ENCODE measurements at regions not wholly inside any gene's neighbourhood (a gene's known extent, or its start where the extent isn't known, plus 50 kb on each side); places are given as distances from the start of the nearest gene placed in this dataset.
A peak's percentile ranks its signal among the peaks of the same experiment; 100 is the strongest.
"Not testable (repeated sequence)": the region's sequence is repeated elsewhere in the genome, so short reads cannot be mapped to it uniquely, and the experiment has no call there.

- intact Hi-C loops (cut with micrococcal nuclease); H3K4me3 Mint-ChIP-seq (ENCODE audit: unreplicated experiment); H3K36me3 Mint-ChIP-seq (ENCODE audit: insufficient read depth, unreplicated experiment); CTCF ChIA-PET; BruUV-seq (replicated peaks); H3K4me1 Mint-ChIP-seq (ENCODE audit: insufficient read depth, unreplicated experiment); H3K27me3 Mint-ChIP-seq (ENCODE audit: insufficient read depth, unreplicated experiment); POLR2A ChIA-PET; H3K9me3 Mint-ChIP-seq (ENCODE audit: unreplicated experiment); DNase-seq (ENCODE audit: unreplicated experiment); H3K27ac Mint-ChIP-seq (ENCODE audit: low read depth, unreplicated experiment): not testable (repeated sequence)
Observed at GRCh38 chr9:63450836-63451235, 1834.2 kb downstream of the FOXD4L5 start.

- POLR2A ChIA-PET; H3K9me3 Mint-ChIP-seq (ENCODE audit: unreplicated experiment); DNase-seq (ENCODE audit: unreplicated experiment); H3K27ac Mint-ChIP-seq (ENCODE audit: low read depth, unreplicated experiment); intact Hi-C loops (cut with micrococcal nuclease); H3K4me1 Mint-ChIP-seq (ENCODE audit: insufficient read depth, unreplicated experiment); BruUV-seq (replicated peaks); H3K36me3 Mint-ChIP-seq (ENCODE audit: insufficient read depth, unreplicated experiment); H3K27me3 Mint-ChIP-seq (ENCODE audit: insufficient read depth, unreplicated experiment); H3K4me3 Mint-ChIP-seq (ENCODE audit: unreplicated experiment); CTCF ChIA-PET: not testable (repeated sequence)
Observed at GRCh38 chr9:63425123-63425522, 1859.9 kb downstream of the FOXD4L5 start.

- H3K9me3 Mint-ChIP-seq (ENCODE audit: unreplicated experiment); H3K4me1 Mint-ChIP-seq (ENCODE audit: insufficient read depth, unreplicated experiment); H3K27ac Mint-ChIP-seq (ENCODE audit: low read depth, unreplicated experiment); DNase-seq (ENCODE audit: unreplicated experiment); H3K4me3 Mint-ChIP-seq (ENCODE audit: unreplicated experiment); POLR2A ChIA-PET; H3K27me3 Mint-ChIP-seq (ENCODE audit: insufficient read depth, unreplicated experiment); BruUV-seq (replicated peaks); CTCF ChIA-PET; H3K36me3 Mint-ChIP-seq (ENCODE audit: insufficient read depth, unreplicated experiment); intact Hi-C loops (cut with micrococcal nuclease): not testable (repeated sequence)
Observed at GRCh38 chr9:63390897-63391296, 1894.1 kb downstream of the FOXD4L5 start.

- H3K36me3 Mint-ChIP-seq (ENCODE audit: insufficient read depth, unreplicated experiment); H3K4me3 Mint-ChIP-seq (ENCODE audit: unreplicated experiment); BruUV-seq (replicated peaks); H3K4me1 Mint-ChIP-seq (ENCODE audit: insufficient read depth, unreplicated experiment); POLR2A ChIA-PET; H3K9me3 Mint-ChIP-seq (ENCODE audit: unreplicated experiment); DNase-seq (ENCODE audit: unreplicated experiment); intact Hi-C loops (cut with micrococcal nuclease); H3K27me3 Mint-ChIP-seq (ENCODE audit: insufficient read depth, unreplicated experiment); CTCF ChIA-PET; H3K27ac Mint-ChIP-seq (ENCODE audit: low read depth, unreplicated experiment): not testable (repeated sequence)
Observed at GRCh38 chr9:63385479-63385878, 1899.5 kb downstream of the FOXD4L5 start.

- intact Hi-C loops (cut with micrococcal nuclease); H3K4me3 Mint-ChIP-seq (ENCODE audit: unreplicated experiment); H3K36me3 Mint-ChIP-seq (ENCODE audit: insufficient read depth, unreplicated experiment); DNase-seq (ENCODE audit: unreplicated experiment); POLR2A ChIA-PET; H3K4me1 Mint-ChIP-seq (ENCODE audit: insufficient read depth, unreplicated experiment); H3K27ac Mint-ChIP-seq (ENCODE audit: low read depth, unreplicated experiment); BruUV-seq (replicated peaks); H3K9me3 Mint-ChIP-seq (ENCODE audit: unreplicated experiment); CTCF ChIA-PET; H3K27me3 Mint-ChIP-seq (ENCODE audit: insufficient read depth, unreplicated experiment): not testable (repeated sequence)
Observed at GRCh38 chr9:63379864-63380263, 1905.1 kb downstream of the FOXD4L5 start.

GRCh38 chr9:63354219-63354618 lies 1930.8 kb downstream of the FOXD4L5 start:
- DNase-seq (ENCODE audit: unreplicated experiment); H3K4me1 Mint-ChIP-seq (ENCODE audit: insufficient read depth, unreplicated experiment); H3K27me3 Mint-ChIP-seq (ENCODE audit: insufficient read depth, unreplicated experiment); H3K9me3 Mint-ChIP-seq (ENCODE audit: unreplicated experiment); BruUV-seq (replicated peaks); H3K36me3 Mint-ChIP-seq (ENCODE audit: insufficient read depth, unreplicated experiment); POLR2A ChIA-PET; intact Hi-C loops (cut with micrococcal nuclease); CTCF ChIA-PET; H3K4me3 Mint-ChIP-seq (ENCODE audit: unreplicated experiment); H3K27ac Mint-ChIP-seq (ENCODE audit: low read depth, unreplicated experiment): not testable (repeated sequence)

- intact Hi-C loops (cut with micrococcal nuclease); H3K27me3 Mint-ChIP-seq (ENCODE audit: insufficient read depth, unreplicated experiment); H3K9me3 Mint-ChIP-seq (ENCODE audit: unreplicated experiment); H3K4me3 Mint-ChIP-seq (ENCODE audit: unreplicated experiment); BruUV-seq (replicated peaks); CTCF ChIA-PET; DNase-seq (ENCODE audit: unreplicated experiment); H3K4me1 Mint-ChIP-seq (ENCODE audit: insufficient read depth, unreplicated experiment); POLR2A ChIA-PET; H3K36me3 Mint-ChIP-seq (ENCODE audit: insufficient read depth, unreplicated experiment): not testable (repeated sequence)
- peak overlapping the region; percentile 36 for H3K27ac Mint-ChIP-seq (ENCODE audit: low read depth, unreplicated experiment)
Observed at GRCh38 chr9:63347347-63347746, 1937.7 kb downstream of the FOXD4L5 start.

- DNase-seq (ENCODE audit: unreplicated experiment), result peak; percentile 67
- not testable (repeated sequence) for H3K9me3 Mint-ChIP-seq (ENCODE audit: unreplicated experiment)
Observed at GRCh38 chr9:63346310-63347048, 1938.5 kb downstream of the FOXD4L5 start.

GRCh38 chr9:63344408-63344807 lies 1940.6 kb downstream of the FOXD4L5 start:
- H3K9me3 Mint-ChIP-seq (ENCODE audit: unreplicated experiment); BruUV-seq (replicated peaks); H3K36me3 Mint-ChIP-seq (ENCODE audit: insufficient read depth, unreplicated experiment); POLR2A ChIA-PET; DNase-seq (ENCODE audit: unreplicated experiment); H3K27me3 Mint-ChIP-seq (ENCODE audit: insufficient read depth, unreplicated experiment); CTCF ChIA-PET; H3K4me1 Mint-ChIP-seq (ENCODE audit: insufficient read depth, unreplicated experiment); H3K4me3 Mint-ChIP-seq (ENCODE audit: unreplicated experiment); H3K27ac Mint-ChIP-seq (ENCODE audit: low read depth, unreplicated experiment); intact Hi-C loops (cut with micrococcal nuclease): not testable (repeated sequence)

More at GRCh38 chr9:63346310-63347048, 1938.5 kb downstream of the FOXD4L5 start:
- POLR2A ChIA-PET; H3K4me1 Mint-ChIP-seq (ENCODE audit: insufficient read depth, unreplicated experiment); intact Hi-C loops (cut with micrococcal nuclease); H3K27me3 Mint-ChIP-seq (ENCODE audit: insufficient read depth, unreplicated experiment); CTCF ChIA-PET; H3K36me3 Mint-ChIP-seq (ENCODE audit: insufficient read depth, unreplicated experiment): not testable (repeated sequence)
- TSS peak; percentile 90 for BruUV-seq (replicated peaks)
- Mint-ChIP-seq H3K27ac (ENCODE audit: low read depth, unreplicated experiment) (peak overlapping the region; percentile 36), H3K4me3 (ENCODE audit: unreplicated experiment) (peak overlapping the region; percentile 6)

GRCh38 chr9:63342528-63342927 lies 1942.5 kb downstream of the FOXD4L5 start:
- H3K9me3 Mint-ChIP-seq (ENCODE audit: unreplicated experiment); intact Hi-C loops (cut with micrococcal nuclease); H3K27ac Mint-ChIP-seq (ENCODE audit: low read depth, unreplicated experiment); CTCF ChIA-PET; DNase-seq (ENCODE audit: unreplicated experiment); BruUV-seq (replicated peaks); POLR2A ChIA-PET; H3K36me3 Mint-ChIP-seq (ENCODE audit: insufficient read depth, unreplicated experiment); H3K4me3 Mint-ChIP-seq (ENCODE audit: unreplicated experiment); H3K27me3 Mint-ChIP-seq (ENCODE audit: insufficient read depth, unreplicated experiment): not testable (repeated sequence)
- peaks cover 13% of the 10 kb centered on the region for H3K4me1 Mint-ChIP-seq (ENCODE audit: insufficient read depth, unreplicated experiment)

Measured in MCF 10A (cell line).